Middle frontal gyrus (tissue), 1 donor: ENCODE measurements at regions not wholly inside any gene's neighbourhood (a gene's known extent, or its start where the extent isn't known, plus 50 kb on each side); places are given as distances from the start of the nearest gene placed in this dataset.
"Not testable (repeated sequence)": the region's sequence is repeated elsewhere in the genome, so short reads cannot be mapped to it uniquely, and the experiment has no call there.

Experiments used
- DNase-seq: peaks from one replicate; pipeline ENCODE4 v3.0.0-alpha.2; 2015; ENCODE audit warnings: low spot score; ENCODE audit errors: extremely low spot score

DNA sequence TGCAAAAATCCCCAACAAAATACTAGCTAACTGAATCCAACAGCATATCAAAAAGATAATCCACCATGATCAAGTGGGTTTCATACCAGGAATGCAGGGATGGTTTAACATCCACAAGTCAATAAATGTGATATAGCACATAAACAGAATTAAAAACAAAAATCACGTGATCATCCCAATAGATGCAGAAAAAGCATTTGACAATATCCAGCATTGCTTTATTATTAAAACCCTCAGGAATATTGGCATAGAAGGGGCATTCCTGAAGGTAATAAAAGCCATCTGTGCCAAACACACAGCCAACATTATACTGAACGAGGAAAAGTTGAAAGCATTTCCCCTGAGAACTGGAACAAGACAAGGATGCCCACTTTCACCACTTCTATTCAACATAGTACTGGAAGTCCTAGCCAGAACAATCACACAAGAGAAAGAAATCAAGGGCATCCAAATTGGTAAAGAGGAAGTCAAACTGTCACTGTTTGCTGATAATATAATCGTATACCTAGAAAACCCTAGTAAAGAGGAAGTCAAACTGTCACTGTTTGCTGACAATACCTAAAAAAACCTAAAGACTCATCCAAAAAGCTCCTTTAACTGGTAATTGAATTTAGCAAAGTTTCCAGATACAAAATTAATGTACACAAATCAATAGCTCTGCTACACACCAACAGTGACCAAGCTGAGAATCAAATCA is 109.8 kb downstream of the RNASET2 start:
- not testable (repeated sequence) for DNase-seq

DNA sequence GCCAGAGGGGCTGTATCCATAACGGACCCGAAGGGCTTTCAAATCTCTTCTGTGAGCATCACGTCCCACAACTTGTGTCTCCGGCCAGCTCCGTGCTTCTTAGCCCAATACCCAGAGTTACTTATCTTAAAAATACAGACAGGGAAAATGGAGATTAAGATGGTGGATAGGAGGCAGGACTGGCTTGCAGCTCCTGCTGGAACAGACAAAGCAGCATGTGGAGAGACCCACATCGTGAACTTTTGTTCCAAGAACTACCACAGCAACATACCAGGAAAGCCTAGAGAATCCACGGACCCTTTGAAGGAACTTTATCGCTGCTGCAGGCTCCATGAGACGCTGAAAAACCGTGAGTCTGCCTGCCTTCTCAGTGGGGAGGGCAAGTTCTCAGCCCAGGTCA is 113.7 kb downstream of the RNASET2 start:
- DNase-seq: no peak

DNA sequence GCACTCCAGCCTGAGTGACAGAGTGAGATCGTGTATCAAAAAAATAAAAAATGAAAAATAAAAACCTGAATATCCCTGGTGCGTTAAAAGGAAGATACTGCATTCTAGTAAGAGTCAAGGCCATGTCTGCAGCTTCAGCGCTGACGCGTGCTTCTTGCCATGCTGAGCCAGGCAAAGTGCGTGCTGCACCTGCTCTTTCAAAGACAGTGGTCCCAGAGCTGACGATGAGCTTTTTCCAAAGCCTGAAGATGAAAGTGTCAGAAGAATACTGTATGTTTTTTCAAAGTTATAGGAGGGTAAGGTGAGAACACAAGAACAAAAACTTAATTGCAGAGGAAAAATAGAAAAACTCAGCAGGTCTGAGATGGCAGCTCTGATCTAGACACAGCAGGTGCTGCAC is 115.1 kb downstream of the RNASET2 start:
- DNase-seq: no peak

DNA sequence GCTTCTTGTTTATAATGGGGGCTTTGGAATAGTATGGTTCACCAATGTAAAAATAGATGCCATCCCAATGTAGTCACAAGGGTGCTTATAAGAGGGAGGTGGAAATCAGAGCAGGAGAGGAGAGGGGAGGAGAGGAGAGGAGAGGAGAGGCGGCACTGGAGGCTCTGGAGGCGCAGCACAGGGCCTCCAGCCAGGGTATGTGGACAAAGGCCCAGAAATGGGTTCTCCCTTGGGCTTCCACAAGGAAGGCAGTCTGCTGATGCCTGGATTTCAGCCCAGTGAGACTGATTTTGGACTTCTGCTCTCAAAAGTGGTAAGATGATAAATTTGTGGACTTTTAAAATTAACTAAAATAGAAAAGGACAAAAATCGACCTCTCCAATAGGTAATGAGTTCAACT is 116.8 kb downstream of the RNASET2 start:
- no peak for DNase-seq

DNA sequence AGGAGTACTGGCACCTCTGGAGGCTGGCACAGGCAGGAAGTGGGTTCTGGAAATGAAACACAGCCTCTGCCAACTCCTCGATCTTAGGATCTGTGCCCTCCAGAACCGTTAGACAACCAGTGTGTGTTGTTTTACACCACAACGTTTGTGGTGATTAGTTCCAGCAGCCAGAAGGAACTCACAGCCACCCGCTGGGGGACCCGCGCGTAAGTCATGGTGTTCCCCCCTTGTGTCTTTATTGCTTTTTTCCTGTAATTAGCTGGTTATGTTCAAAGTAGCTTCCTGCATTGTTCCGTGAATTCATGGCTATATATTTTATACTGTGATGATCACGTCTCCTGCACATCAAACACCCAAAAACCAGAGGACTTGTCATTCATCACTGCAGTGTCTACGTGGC is 117.4 kb downstream of the RNASET2 start:
- no peak for DNase-seq

DNA sequence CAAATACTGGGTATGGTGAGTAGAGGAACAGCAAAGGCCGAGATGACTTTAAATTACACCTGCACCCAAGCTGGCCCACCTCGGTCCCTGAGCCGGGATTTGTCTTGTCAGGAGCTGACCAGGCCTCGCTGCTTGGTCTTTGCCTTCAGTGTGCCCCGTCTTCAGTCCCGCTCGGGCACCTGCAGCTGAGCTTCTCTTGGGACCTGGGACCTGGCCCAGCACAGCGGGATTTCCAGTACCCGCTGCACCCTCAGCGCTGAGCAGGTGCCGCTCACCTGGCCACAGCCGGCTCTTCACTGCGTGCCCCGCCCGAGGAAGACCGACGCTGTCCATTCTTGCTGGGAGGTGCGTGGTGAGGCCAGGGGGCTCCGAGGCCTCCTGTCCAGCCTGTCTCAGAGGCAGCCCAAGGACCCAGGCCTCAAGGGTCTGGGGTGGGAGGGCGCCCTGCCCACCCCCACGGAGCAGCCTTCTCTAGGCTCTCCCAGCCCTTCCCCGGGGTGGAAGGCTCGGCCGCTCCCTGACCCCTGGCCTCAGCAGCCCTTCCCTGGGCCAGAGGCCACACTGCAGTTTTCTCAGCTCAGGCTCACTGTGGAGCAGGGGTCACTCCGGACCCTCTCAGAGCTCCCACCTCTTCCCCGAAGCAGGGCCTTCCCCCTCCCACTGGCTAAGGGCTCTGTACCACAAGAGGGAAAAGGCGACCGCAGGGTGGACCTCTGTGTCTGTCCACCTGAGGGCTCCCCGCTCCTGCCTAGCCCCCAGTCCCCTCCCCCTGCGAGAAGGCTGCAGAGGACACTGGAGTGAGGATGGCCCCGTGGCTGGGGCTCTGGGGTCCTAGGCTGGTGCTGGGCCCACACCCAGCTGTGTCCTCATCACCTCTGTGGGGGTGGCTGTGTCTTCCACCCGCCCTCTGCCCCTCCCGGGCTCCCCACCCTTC is 119.3 kb downstream of the RNASET2 start:
- DNase-seq: no peak

DNA sequence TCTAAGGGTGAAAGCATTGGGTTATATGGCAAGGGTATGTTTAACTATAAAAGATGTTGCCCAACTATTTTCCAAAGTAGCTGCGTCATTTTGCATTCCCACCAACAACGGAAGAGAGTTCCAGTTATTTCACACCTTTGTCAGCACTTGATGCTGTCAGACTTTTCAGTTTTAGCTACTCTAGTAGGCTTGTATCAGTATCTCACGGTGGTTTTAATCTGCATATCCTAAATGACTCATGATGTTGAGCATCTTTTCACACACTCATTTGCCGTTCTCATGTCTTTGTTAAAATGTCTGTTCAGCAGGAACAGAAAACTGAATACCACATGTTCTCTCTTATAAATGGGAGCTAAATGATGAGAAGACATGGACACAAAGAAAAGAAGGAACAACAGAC is 122.3 kb downstream of the RNASET2 start:
- no peak for DNase-seq

DNA sequence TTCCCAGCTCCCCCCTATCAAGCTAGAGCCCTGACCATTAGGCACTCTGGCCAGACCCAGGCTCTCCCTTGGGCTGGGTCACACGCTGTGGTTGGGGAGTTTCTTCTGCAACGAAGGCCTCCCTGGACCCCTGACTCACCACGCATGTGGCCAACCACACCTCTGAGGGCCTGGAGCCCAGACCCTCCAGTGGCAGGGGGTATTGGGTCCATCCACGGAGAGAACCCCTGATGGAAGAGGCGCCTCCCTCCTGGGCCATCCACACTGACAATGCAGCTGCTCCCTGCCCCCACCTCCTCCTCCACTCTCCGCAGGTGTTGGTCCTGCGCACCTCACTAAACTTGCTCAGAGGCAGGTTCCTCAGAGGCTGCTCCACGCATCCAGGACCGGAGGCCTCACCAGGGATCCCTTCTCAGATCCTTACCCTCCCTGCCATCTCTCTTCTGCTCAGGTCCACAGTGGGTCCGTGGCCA is 125.4 kb downstream of the RNASET2 start:
- DNase-seq: no peak

DNA sequence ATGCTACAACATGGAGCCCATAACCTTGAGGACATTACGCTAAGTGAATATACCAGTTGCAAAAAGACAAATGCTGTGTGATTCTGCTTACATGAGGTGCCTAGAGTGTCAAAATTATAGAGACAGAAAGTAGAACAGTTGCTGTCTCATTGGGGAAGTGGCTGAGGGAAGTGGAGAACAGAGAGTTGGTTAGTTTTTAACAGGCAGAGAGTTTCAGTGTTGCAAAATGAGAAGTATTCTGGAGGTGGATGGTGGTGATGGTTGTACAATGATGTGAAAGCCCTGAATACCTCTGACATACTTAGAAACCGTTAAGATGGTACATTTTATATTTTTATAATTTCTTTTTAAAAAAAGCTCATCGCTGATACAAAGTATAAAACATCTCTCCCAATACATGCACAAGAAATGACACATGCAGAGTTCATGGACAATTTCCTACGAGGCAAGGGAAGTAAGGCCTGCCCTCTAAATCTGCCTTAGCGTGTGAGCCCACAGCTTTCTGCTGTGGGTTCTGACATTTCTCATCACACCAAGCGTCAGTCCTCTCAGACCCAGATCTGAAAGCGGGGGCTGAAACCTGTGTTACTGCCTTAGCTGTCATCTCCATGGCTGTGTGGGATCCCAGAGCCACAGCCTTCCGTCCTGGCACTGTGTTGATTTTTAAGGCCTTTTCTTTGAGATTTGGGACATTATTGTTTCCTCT is 126.0 kb downstream of the RNASET2 start:
- no peak for DNase-seq

DNA sequence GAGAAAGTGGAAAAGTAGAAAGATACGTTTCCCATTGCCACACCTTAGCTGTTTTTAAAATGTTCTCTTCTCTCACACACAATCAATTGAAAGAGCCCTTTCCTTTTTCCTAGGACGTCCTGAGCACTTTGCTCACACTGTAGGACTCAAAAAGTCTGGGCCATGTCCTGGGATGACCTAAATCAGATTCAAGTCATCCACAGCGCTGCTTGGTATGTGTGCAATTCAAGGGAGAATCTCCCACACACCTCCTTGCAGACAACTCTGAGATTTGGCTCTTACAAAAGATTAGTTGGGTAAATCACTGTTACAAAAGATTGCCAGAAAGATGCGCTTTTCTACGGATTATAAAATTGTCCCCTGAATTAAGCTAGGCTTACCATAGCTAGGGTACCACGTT is 130.1 kb downstream of the RNASET2 start:
- no peak for DNase-seq

DNA sequence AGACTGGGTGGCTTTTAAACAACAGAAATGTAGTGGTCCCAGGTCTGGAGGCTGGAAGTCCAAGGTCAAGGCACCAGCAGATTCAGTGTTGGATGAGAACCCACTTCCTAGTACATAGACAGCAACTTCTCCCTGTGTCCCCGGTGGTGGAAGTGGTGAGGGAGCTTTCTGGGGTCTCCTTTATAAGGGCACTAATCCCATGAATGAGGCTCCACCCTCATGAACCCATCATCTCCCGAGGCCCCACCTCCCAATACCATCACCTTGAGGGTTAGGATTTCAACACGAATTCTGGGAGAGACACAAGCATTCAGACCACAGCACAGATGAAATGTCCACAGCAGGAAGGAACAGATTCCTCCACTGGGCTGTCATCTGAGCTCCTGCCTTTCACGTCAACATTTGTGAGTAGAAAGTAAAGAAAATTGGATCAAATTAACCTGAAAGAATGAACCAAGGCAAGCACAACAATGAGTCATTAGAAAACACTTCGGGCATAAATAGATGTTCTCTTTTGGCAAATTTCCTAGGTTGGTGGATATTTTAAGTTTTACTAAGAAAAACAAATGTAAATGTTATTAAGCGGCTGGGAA is 130.7 kb downstream of the RNASET2 start:
- no peak for DNase-seq

DNA sequence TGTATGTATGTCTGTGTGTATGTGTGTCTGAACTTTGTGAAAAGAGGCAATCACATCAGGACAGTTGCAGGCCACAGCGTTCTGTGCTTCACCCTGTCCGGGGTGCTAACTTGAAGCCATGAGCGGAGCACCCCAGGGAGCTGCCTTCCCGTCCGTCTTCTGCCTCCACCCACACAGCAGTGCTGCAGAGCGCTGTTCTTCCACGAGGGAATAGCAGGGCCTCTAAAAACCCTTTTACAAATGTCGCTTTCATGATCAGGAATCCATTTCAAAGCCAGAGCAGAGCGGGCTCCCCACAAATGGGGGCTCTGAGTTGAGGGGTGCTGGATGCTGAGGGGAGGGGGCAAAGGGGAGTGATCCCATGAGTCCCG is 131.5 kb downstream of the RNASET2 start:
- no peak for DNase-seq

DNA sequence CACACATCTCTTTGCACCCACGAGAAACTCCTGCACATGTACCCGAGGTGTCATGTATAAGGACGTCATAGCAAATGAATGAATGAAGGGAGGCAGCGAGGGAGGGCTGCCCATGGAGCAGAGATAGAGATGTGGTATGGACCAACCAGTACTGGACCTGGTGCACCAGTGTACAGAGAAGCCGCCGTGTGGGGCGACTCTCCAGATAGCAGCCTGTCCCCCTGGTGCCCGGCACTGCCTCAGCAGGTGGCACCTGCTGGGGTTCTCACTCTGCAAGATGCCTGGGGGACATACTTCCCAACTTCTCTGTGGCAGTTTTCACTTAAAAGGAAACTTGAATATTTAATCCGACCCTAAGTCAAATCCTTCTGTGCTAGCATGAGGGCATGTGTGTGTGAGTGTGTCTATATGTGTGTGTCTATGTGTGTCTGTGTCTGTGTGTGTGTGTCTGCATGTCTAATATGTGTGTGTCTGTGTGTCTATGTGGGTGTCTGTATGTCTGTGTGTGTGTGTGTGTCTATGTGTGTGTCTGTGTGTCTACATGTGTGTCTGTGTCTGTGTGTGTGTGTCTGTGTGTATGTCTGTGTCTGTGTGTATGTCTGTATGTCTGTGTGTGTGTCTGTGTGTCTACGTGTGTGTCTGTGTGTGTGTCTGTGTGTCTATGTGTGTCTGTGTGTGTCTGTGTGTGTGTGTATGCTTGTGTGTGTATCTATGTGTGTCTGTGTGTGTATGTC is 132.0 kb downstream of the RNASET2 start:
- DNase-seq: no peak

DNA sequence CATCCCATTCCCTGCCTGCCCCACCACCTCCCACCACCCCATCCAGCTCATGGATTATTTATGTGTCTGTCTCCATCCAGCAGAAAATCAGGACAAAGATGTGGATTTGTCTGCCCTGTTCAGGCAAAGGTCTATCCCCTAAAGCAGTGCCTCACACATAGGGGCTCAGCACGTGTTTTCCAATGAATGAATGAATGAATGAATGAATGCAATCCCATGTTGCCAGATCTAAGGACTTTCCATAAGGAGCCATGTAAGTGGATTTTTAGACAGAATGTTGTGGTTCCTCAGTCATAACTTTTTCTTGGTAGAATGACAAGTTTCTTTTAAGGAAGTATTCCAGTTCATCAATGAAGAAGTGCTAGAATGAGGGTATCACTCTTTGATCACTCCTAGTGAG is 133.7 kb downstream of the RNASET2 start:
- DNase-seq: no peak

DNA sequence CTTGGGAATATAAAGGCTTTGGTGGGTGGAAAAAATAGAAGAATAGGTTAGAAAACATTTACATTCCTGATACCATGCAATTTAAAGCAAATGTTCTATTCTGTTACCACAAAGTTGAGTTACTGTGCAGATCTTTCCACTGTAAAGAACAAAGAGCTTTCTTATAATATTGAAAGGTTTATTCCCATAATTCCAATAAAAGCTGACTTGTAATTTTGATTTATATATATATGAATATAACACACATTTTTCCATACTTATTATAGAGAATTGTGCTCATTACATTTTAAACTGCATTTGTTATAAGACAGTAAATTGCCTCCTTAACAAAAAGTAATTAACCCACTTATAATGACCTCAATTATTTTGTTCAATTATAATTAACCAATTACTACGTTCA is 135.9 kb downstream of the RNASET2 start:
- DNase-seq: no peak

DNA sequence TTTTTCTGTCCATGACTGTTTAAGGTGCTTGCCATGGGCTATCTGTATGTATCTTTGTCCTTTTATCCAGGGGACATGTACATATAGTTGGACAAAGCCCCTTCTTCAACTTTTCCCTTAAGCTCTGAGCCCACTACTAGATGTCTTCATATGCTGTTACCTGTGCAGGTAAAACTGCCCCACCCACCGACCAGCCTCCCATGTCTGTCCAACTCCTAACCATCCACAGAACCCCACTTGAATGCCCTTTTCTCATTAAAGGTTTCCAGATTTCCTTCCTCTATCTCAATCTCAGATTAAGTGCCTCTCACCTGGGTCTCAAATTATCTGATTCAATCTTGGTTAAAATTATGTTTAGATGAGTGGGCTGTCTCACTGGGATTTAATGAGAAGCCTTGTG is 136.3 kb downstream of the RNASET2 start:
- no peak for DNase-seq

DNA sequence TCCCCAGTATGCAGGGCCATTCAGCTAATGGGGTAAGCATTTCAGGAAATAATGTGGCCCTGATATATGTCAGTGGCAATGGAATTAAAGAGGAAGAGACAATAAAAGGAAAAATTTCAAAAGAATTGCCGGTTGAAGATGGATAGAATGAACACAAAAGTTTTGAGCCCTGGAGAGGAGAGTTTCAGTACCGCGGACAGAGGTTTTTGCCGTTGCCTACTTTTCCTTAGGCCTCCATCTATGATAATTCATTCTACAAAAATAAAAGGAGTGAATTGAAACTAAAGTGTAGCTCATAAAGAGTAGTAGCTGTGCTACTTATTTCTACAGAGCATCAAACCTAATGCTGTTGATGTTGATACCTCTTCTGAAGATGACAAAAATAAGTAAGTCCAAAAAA is 140.7 kb downstream of the RNASET2 start:
- no peak for DNase-seq

DNA sequence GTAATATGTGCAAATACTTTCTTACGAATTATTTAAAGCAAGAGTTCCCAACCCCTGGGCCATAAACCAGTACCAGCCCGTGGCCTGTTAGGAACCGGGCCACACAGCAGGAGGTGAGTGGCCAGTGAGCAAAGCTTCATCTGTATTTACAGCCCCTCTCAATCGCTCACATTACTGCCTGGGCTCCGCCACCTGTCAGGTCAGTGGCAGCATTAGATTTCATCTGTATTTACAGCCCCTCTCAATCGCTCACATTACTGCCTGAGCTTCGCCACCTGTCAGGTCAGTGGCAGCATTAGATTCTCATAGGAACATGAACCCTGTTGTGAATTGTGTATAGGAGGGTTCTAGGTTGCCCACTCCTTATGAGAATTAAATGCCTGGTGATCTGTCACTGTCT is 142.0 kb downstream of the RNASET2 start:
- DNase-seq: no peak

DNA sequence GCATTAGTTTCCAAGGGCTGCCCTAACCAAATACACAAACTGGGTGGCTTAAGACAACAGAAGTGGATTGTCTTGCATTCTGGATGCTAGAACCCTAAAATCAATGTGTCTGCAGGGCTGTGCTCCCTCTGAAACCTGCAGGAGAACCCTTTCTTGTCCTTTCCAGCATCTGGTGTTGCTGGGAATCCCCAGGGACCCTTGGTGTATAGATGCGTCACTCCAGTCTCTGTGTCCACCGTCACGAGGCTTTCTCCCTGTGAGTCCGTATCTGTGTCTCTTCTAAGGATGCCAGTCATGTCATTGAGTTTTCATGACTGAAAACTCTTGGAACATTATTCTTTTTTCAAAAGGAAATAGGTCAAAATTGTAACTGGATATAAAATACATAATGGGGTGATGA is 142.9 kb downstream of the RNASET2 start:
- DNase-seq: no peak

DNA sequence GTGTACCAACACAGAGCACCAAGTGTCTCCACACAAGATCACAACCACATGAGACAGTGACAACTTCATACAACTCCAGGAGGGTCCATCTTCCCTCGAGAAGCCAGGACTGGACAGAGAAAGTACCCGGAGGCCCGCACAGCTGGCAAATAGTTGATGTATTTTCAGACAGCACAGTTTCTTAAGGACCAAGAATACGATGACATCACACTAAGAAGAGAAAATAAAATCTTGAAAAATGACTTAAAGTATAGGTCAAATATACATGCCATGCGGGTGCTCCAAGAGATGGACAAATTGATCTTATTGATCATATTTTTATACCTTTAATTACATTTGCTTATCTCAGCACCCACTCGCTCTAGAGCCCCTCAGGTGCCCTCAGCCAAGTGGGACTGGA is 145.5 kb downstream of the RNASET2 start:
- DNase-seq: no peak

DNA sequence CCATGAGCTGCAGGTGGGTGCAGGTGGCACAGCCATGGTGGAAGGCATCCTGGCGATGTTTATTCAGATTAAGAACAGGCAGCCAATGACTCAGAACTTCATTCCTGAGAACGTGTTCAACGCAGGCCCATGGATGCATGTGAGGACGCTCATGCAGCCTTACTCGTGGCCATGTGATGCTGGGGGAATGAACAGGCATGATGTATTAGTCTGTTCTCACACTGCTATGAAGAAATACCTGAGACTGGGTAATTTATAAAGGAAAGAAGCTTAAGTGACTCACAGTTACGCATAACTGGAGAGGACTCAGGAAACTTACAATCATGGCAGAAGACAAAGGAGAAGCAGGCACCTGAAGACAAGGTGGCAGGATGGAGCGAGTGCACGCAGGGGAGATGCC is 146.6 kb downstream of the RNASET2 start:
- DNase-seq: no peak
